Suppressor macrophage (primary cell): ENCODE measurements at regions not wholly inside any gene's neighbourhood (a gene's known extent, or its start where the extent isn't known, plus 50 kb on each side); places are given as distances from the start of the nearest gene placed in this dataset.
A peak's percentile ranks its signal among the peaks of the same experiment; 100 is the strongest.

Source experiments
- DNase-seq, 4 experiments: peaks; one replicate each; pipeline ENCODE4 v3.0.0-alpha.2; 2020 to 2022

GRCh38 chr5:152883066-152883775, 478.1 kb upstream of the NMUR2 start:
- peak in 1 of 4 experiments; percentile 5 for DNase-seq

GRCh38 chr5:152884006-152884405, 478.9 kb upstream of the NMUR2 start:
- DNase-seq, result no peak

- no peak for DNase-seq
Observed at GRCh38 chr5:152900332-152900731, 495.3 kb upstream of the NMUR2 start.

- no peak for DNase-seq
Observed at GRCh38 chr5:152901754-152902153, 496.7 kb upstream of the NMUR2 start.

- no peak for DNase-seq
Observed at GRCh38 chr5:152905286-152905685, 500.2 kb upstream of the NMUR2 start.

- no peak for DNase-seq
Observed at GRCh38 chr5:152907488-152908245, 502.6 kb upstream of the NMUR2 start.

GRCh38 chr5:152912924-152913323, 507.8 kb upstream of the NMUR2 start:
- no peak for DNase-seq

- no peak for DNase-seq
Observed at GRCh38 chr5:152932621-152933020, 527.5 kb upstream of the NMUR2 start.

GRCh38 chr5:152933056-152933455, 528.0 kb upstream of the NMUR2 start:
- DNase-seq, result no peak

- no peak for DNase-seq
Observed at GRCh38 chr5:152938630-152939029, 533.6 kb upstream of the NMUR2 start.

GRCh38 chr5:152942633-152943336, 537.7 kb upstream of the NMUR2 start:
- DNase-seq, result no peak

- no peak for DNase-seq
Observed at GRCh38 chr5:152953788-152954483, 536.5 kb upstream of the GRIA1 start.

GRCh38 chr5:152956943-152957613, 533.4 kb upstream of the GRIA1 start:
- no peak for DNase-seq

GRCh38 chr5:152978141-152978835, 512.2 kb upstream of the GRIA1 start:
- no peak for DNase-seq

- no peak for DNase-seq
Observed at GRCh38 chr5:152987131-152987530, 503.3 kb upstream of the GRIA1 start.

- no peak for DNase-seq
Observed at GRCh38 chr5:152990217-152990616, 500.3 kb upstream of the GRIA1 start.

- DNase-seq, result no peak
Observed at GRCh38 chr5:152990649-152991048, 499.8 kb upstream of the GRIA1 start.

GRCh38 chr5:152994033-152994680, 496.3 kb upstream of the GRIA1 start:
- DNase-seq, result no peak

GRCh38 chr5:152995214-152995725, 495.2 kb upstream of the GRIA1 start:
- no peak for DNase-seq

GRCh38 chr5:153005711-153006110, 484.8 kb upstream of the GRIA1 start:
- DNase-seq, result no peak

GRCh38 chr5:153006681-153007080, 483.8 kb upstream of the GRIA1 start:
- DNase-seq, result no peak
